ENCODE measurements at regions not wholly inside any gene's neighbourhood (a gene's known extent, or its start where the extent isn't known, plus 50 kb on each side); places are given as distances from the start of the nearest gene placed in this dataset.

DNA sequence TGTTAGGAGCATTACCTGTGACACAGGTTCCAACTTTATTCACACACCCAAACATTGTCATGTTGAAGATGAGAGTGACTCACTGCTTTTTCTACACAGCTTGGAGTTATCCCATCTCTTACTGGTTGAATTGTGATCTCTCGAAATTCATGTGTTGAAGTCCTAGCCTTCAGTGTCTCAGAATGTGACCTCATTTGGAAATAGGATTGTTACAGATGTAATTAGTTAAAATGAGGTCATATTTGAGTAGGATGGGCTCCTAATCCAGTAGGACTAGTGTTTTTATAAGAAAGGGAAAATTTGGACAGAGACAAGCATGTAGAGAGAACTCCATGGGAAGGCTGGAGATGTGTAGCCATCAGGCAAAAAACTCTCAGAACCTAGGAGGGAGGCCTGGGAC is 142.5 kb downstream of the POSTN start:
- TF ChIP-seq, protein P1, sequence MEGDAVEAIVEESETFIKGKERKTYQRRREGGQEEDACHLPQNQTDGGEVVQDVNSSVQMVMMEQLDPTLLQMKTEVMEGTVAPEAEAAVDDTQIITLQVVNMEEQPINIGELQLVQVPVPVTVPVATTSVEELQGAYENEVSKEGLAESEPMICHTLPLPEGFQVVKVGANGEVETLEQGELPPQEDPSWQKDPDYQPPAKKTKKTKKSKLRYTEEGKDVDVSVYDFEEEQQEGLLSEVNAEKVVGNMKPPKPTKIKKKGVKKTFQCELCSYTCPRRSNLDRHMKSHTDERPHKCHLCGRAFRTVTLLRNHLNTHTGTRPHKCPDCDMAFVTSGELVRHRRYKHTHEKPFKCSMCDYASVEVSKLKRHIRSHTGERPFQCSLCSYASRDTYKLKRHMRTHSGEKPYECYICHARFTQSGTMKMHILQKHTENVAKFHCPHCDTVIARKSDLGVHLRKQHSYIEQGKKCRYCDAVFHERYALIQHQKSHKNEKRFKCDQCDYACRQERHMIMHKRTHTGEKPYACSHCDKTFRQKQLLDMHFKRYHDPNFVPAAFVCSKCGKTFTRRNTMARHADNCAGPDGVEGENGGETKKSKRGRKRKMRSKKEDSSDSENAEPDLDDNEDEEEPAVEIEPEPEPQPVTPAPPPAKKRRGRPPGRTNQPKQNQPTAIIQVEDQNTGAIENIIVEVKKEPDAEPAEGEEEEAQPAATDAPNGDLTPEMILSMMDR (conservative IDR thresholded peaks at IDR 0.05 in 1 of 2, IDR thresholded peaks at IDR 0.05 in 1 of 2; ENCODE audit: low read depth in 1 of 2, low read length in 2 of 2): no peak
- no peak for TF ChIP-seq EZH2 (IDR thresholded peaks at IDR 0.05; ENCODE audit: low read length, missing control alignments)

Measured in fibroblast of lung (primary cell).